CD4-positive, alpha-beta T cell (primary cell): ENCODE measurements at regions not wholly inside any gene's neighbourhood (a gene's known extent, or its start where the extent isn't known, plus 50 kb on each side); places are given as distances from the start of the nearest gene placed in this dataset.

Experiments used
- ATAC-seq: fragments of 200-7000 bp; cut with Tn5 transposase; one replicate; pipeline ENCODE4 v1.10.0; 2022; ENCODE audit warnings: mild to moderate bottlenecking; ENCODE audit not compliant: poor library complexity
- CTCF ChIA-PET: fragments of 350-600 bp; sonication (Branson Sonifier 250); formaldehyde crosslinking; loops from one replicate; lab custom pipeline; 2021; ENCODE audit warnings: antibody characterized with exemption, inconsistent platforms; lab: Charles Lee
- POLR2A ChIA-PET: fragments of 350-600 bp; sonication (Branson Sonifier 250); formaldehyde crosslinking; loops from one replicate; lab custom pipeline; 2021; ENCODE audit warnings: antibody characterized with exemption, inconsistent platforms; lab: Charles Lee
- DNase-seq, 14 experiments: peaks; one replicate each; pipeline ENCODE4 v3.0.0-alpha.2; 2013 to 2020; ENCODE audit warnings: mixed read lengths in 2 of 14
- H3K27ac ChIP-seq, 2 donors: one replicate each; pipeline versions ENCODE4 v1.5.1 to v1.7.0; 2013; ENCODE audit warnings: low read length in 2 of 2, low read depth in 1 of 2, mild to moderate bottlenecking in 1 of 2
- H3K27me3 ChIP-seq, 2 experiments: 1 replicate in 1 of 2; 2 replicates in 1 of 2; pipeline versions ENCODE4 v1.6.1 to v1.7.0; 2013; ENCODE audit warnings: low read length in 2 of 2, control low read depth in 1 of 2, mild to moderate bottlenecking in 1 of 2, moderate library complexity in 1 of 2; ENCODE audit not compliant: insufficient read depth in 2 of 2, control insufficient read depth in 1 of 2
- H3K36me3 ChIP-seq: one replicate; pipeline ENCODE4 v1.6.1; 2013; ENCODE audit warnings: low read length, control low read depth; ENCODE audit not compliant: insufficient read depth
- H3K4me1 ChIP-seq: one replicate; pipeline ENCODE4 v1.6.1; 2013; ENCODE audit warnings: low read length, control low read depth; ENCODE audit not compliant: insufficient read depth
- H3K4me3 ChIP-seq: one replicate; pipeline ENCODE4 v1.5.1; 2013; ENCODE audit warnings: mild to moderate bottlenecking, low read length, moderate library complexity
- H3K9me3 ChIP-seq, 2 experiments: 1 replicate in 1 of 2; 2 replicates in 1 of 2; pipeline versions ENCODE4 v1.6.1 to v1.7.0; 2013; ENCODE audit warnings: low read length in 2 of 2, mild to moderate bottlenecking in 2 of 2, control low read depth in 1 of 2, moderate library complexity in 1 of 2; ENCODE audit not compliant: control insufficient read depth in 1 of 2, insufficient read depth in 1 of 2
- H3K27ac Mint-ChIP-seq: one replicate; pipeline ENCODE4 v1.8.0; 2020; ENCODE audit warnings: mixed read lengths
- H3K27me3 Mint-ChIP-seq: one replicate; pipeline ENCODE4 v1.8.0; 2021; ENCODE audit warnings: mixed read lengths
- H3K36me3 Mint-ChIP-seq: one replicate; pipeline ENCODE4 v1.8.0; 2021; ENCODE audit warnings: low read depth, mixed read lengths
- H3K4me1 Mint-ChIP-seq: one replicate; pipeline ENCODE4 v1.8.0; 2021; ENCODE audit warnings: low read depth, mixed read lengths
- H3K4me3 Mint-ChIP-seq: one replicate; pipeline ENCODE4 v1.8.0; 2020; ENCODE audit warnings: mild to moderate bottlenecking, mixed read lengths
- H3K9me3 Mint-ChIP-seq: one replicate; pipeline ENCODE4 v1.8.0; 2020; ENCODE audit warnings: mixed read lengths
- intact Hi-C, 2 experiments: fragments of 100-400 bp; cut with DNase I in 1 of 2; cut with micrococcal nuclease in 1 of 2; formaldehyde crosslinking; loops; one replicate each; pipeline versions ENCODE4 v1.15.1 to v1.9.0; 2023 to 2025; cut with DNase I, micrococcal nuclease
- TF ChIP-seq, protein P1 (sequence below): fragments of 200-600 bp; IDR thresholded peaks from one replicate; pipeline ENCODE4 v1.8.0; 2022; ENCODE audit warnings: antibody characterized with exemption, mild to moderate bottlenecking

DNA sequence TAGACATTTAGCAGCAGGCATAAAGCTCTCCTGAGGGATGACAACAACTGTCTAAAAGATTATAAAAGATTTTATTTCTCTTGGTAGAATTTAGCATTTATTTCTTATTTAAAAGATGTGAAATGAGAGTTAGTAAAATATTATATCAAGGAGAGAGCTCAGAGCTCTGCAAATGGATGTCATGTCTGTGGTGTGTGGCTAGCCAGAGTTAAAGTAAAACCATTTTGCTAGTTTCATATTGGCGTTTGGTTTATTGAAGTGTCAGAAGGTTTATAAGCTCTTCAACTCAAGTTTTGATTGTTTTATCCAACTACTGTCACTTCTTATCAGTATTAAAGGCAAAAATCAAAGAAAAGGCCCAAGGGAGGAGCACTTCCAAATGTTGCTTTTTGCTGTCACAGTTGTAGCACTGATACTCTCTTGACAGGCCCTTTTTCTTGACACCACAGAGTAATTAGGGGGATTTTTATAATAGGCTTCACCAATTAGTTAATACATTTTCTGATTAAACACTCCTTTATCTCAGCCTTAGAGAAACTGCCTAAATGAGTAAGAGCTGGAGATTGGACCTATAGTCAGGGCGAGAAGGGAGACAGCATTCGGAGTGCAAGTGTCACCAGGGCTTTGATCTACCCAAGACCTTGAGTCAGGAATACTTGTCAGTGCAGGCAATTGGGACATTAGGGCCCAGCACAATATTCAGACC lies 233.9 kb downstream of the PTBP2 start:
- no peaks in the 10 kb centered on the region for H3K4me1 ChIP-seq
- ChIA-PET POLR2A (no interaction called here), CTCF (interaction anchor here (0.6 kb wide), 1 partner anchor 154 kb away, joined by 4 read pairs; no protein-coding TSS in a partner anchor)
- no peaks in the 10 kb centered on the region for H3K36me3 ChIP-seq
- Mint-ChIP-seq H3K4me1 (no peaks in the 10 kb centered on the region), H3K9me3 (no peaks in the 10 kb centered on the region), H3K4me3 (no peak overlapping the region), H3K36me3 (no peaks in the 10 kb centered on the region), H3K27me3 (peaks cover 3% of the 10 kb centered on the region), H3K27ac (no peak overlapping the region)
- H3K27me3 ChIP-seq: no peaks in the 10 kb centered on the region
- H3K4me3 ChIP-seq: no peak overlapping the region
- DNase-seq: no peak
- no peaks in the 10 kb centered on the region for H3K9me3 ChIP-seq
- no peak for ATAC-seq
- no peak overlapping the region for H3K27ac ChIP-seq
- intact Hi-C loops: no loop called here
- TF ChIP-seq, protein P1, sequence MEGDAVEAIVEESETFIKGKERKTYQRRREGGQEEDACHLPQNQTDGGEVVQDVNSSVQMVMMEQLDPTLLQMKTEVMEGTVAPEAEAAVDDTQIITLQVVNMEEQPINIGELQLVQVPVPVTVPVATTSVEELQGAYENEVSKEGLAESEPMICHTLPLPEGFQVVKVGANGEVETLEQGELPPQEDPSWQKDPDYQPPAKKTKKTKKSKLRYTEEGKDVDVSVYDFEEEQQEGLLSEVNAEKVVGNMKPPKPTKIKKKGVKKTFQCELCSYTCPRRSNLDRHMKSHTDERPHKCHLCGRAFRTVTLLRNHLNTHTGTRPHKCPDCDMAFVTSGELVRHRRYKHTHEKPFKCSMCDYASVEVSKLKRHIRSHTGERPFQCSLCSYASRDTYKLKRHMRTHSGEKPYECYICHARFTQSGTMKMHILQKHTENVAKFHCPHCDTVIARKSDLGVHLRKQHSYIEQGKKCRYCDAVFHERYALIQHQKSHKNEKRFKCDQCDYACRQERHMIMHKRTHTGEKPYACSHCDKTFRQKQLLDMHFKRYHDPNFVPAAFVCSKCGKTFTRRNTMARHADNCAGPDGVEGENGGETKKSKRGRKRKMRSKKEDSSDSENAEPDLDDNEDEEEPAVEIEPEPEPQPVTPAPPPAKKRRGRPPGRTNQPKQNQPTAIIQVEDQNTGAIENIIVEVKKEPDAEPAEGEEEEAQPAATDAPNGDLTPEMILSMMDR: no peak

DNA sequence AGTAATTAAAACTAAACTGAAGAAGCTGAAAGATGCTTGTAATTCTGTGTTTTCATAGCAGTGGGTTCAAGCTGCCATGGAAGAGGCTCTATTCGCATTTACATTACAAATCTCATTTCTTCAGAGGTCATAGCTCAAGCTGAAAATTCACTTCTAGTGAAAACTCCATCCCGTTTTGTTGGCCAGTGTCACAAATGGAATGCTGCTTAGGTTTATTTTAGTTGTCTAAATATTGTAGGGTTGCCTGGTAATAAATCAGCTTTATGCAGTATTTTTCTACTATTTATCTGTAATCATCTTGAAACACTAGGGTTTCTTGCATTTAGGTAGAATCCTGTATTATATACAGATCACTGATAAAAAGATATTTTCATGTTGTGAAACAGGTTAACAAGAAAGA lies 240.6 kb downstream of the PTBP2 start:
- ATAC-seq: no peak
- no peaks in the 10 kb centered on the region for H3K4me1 ChIP-seq
- intact Hi-C loops: loop anchor here in 1 of 2 experiments (10.0 kb wide), 1 partner anchor 1503 kb away; no protein-coding TSS in a partner anchor
- TF ChIP-seq, protein P1: no peak
- ChIA-PET CTCF (no interaction called here), POLR2A (no interaction called here)
- no peak overlapping the region for H3K4me3 ChIP-seq
- H3K36me3 ChIP-seq: no peaks in the 10 kb centered on the region
- no peak for DNase-seq
- no peaks in the 10 kb centered on the region for H3K9me3 Mint-ChIP-seq
- no peaks in the 10 kb centered on the region for H3K9me3 ChIP-seq
- no peak overlapping the region for H3K27ac Mint-ChIP-seq
- H3K36me3 Mint-ChIP-seq: no peaks in the 10 kb centered on the region
- peaks cover 0 to 4% of the 10 kb centered on the region in 2 experiments for H3K27me3 ChIP-seq
- no peak overlapping the region for H3K4me3 Mint-ChIP-seq
- peaks cover 27% of the 10 kb centered on the region for H3K27me3 Mint-ChIP-seq
- no peaks in the 10 kb centered on the region for H3K4me1 Mint-ChIP-seq
- H3K27ac ChIP-seq: no peak overlapping the region

DNA sequence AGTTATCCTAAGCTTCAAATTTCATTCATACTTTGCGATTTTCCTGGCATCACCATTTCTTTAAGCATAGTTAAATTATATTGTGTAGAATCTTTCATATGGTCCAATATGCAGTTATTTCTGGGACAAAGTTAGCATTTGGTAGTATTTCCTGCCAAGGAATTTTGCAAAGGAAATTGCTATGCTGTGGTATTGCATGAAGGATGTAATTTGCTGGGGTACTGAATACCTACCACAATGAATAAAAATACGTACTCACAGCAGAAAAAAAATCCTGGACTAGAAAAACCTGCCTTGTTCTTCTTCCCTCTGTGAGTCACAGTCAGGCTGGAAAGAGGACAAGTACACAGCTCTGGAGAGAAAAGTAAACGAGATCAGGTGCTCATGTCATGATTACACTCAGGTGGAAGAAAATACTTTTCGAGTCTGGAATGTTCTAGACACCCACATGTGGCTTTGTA lies 241.2 kb downstream of the PTBP2 start:
- intact Hi-C loops: loop anchor here in 1 of 2 experiments (10.0 kb wide), 1 partner anchor 1502 kb away; no protein-coding TSS in a partner anchor
- POLR2A ChIA-PET: no interaction called here

More for the DNA sequence above, 241.2 kb downstream of the PTBP2 start:
- Mint-ChIP-seq H3K4me3 (no peak overlapping the region), H3K27me3 (peaks cover 29% of the 10 kb centered on the region), H3K4me1 (no peaks in the 10 kb centered on the region), H3K36me3 (no peaks in the 10 kb centered on the region), H3K27ac (no peak overlapping the region), H3K9me3 (no peaks in the 10 kb centered on the region)
- CTCF ChIA-PET: no interaction called here
- Histone ChIP-seq H3K9me3 (no peaks in the 10 kb centered on the region), H3K36me3 (no peaks in the 10 kb centered on the region), H3K4me1 (no peaks in the 10 kb centered on the region), H3K27me3 (peaks cover 0 to 5% of the 10 kb centered on the region in 2 experiments), H3K27ac (no peak overlapping the region), H3K4me3 (no peak overlapping the region)
- DNase-seq (no peak), ATAC-seq (no peak)
- TF ChIP-seq, protein P1: no peak
